ENCODE measurements at regions not wholly inside any gene's neighbourhood (a gene's known extent, or its start where the extent isn't known, plus 50 kb on each side); places are given as distances from the start of the nearest gene placed in this dataset.

DNA sequence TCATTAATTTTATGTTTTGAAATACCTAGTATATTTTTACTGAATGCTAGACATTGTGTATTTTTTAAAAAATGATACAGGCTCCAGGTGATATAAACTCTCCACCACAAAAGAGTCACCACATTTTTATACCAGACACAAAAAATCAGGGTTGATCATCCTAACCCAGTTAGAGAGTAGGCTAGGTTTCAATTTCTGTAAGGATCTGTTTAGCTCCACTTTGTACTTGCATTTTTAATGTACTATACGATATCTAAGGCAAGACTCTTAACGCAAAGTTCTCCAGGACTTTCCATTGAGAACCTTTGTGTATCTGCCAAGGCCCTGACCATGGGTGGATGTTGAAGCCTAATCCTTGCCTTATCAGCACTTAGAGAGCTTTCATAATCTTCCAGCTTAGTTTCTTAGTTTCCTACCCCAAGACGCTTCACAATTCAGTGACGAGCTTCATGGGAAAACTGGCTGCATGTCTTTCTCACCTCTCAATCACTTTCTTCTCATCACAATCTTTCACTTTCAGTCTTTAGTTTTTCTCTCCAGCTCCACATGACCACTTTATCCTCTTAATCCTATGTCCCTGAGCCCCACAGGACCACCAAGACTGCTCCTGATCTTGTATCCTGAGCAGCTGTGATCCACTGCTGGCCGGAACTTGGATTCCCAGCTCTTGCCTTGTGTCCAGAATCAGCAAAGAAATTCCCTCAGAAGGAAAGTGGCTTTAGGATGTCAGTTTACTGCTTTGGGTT lies 635.8 kb downstream of the RNF144A start:
- Histone ChIP-seq H3K27me3 (ENCODE audit: control insufficient read depth in 2 of 2, insufficient read depth in 2 of 2, low read length in 2 of 2) (no peaks in the 10 kb centered on the region), H3K36me3 (ENCODE audit: control insufficient read depth, insufficient read depth, low read length) (no peaks in the 10 kb centered on the region), H3K4me3 (no peak overlapping the region), H3K4me1 (replicated peaks in 1 of 2; ENCODE audit: control insufficient read depth in 2 of 2, insufficient read depth in 2 of 2, low read length in 2 of 2) (no peaks in the 10 kb centered on the region), H3K9ac (ENCODE audit: insufficient read depth in 1 of 2, low read depth in 2 of 2, low read length in 2 of 2) (no peak overlapping the region), H3K27ac (ENCODE audit: extremely low read depth, low read depth, low read length) (no peak overlapping the region), H4K20me1 (replicated peaks; ENCODE audit: control insufficient read depth, insufficient read depth, low read length) (no peaks in the 10 kb centered on the region), H3K4me2 (ENCODE audit: insufficient read depth, low read length) (no peak overlapping the region), H2AFZ (ENCODE audit: low read depth, low read length) (no peak overlapping the region), H3K9me3 (replicated peaks; ENCODE audit: control insufficient read depth, insufficient read depth, low read depth, low read length) (no peaks in the 10 kb centered on the region), H3K9me1 (ENCODE audit: control insufficient read depth, insufficient read depth, low read length) (no peaks in the 10 kb centered on the region), H3K79me2 (ENCODE audit: control insufficient read depth, insufficient read depth, low read length) (no peaks in the 10 kb centered on the region)
- no peak for FAIRE-seq
- in situ Hi-C loops (cut with MboI), result no loop called here
- ChIA-PET CTCF (ENCODE audit: low intra/inter-chr PET ratio) (no interaction called here), POLR2A (no interaction called here)
- BruUV-seq (replicated peaks), result no TSS peak
- ATAC-seq, result no peak
- 2% methylated on average over 5 of the region's 5 CpGs for WGBS (ENCODE audit: insufficient coverage, low coverage, missing lambda C conversion rate)
- no peak for DNase-seq (ENCODE audit: extremely low read depth in 1 of 4, low spot score in 3 of 4)
- intact Hi-C loops (cut with micrococcal nuclease), result no loop called here
- TF ChIP-seq ZNF551 (CRISPR knock-in tag; IDR thresholded peaks at IDR 0.05), result no peak
- TF ChIP-seq NCOR1 (IDR thresholded peaks at IDR 0.05), result no peak
- TF ChIP-seq BRCA1 (IDR thresholded peaks at IDR 0.05), result no peak
- no peak for TF ChIP-seq BRCA1 (CRISPR knock-in tag; IDR thresholded peaks at IDR 0.05)
- TF ChIP-seq, protein P1, sequence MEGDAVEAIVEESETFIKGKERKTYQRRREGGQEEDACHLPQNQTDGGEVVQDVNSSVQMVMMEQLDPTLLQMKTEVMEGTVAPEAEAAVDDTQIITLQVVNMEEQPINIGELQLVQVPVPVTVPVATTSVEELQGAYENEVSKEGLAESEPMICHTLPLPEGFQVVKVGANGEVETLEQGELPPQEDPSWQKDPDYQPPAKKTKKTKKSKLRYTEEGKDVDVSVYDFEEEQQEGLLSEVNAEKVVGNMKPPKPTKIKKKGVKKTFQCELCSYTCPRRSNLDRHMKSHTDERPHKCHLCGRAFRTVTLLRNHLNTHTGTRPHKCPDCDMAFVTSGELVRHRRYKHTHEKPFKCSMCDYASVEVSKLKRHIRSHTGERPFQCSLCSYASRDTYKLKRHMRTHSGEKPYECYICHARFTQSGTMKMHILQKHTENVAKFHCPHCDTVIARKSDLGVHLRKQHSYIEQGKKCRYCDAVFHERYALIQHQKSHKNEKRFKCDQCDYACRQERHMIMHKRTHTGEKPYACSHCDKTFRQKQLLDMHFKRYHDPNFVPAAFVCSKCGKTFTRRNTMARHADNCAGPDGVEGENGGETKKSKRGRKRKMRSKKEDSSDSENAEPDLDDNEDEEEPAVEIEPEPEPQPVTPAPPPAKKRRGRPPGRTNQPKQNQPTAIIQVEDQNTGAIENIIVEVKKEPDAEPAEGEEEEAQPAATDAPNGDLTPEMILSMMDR (IDR thresholded peaks at IDR 0.05 in 2 of 3, conservative IDR thresholded peaks at IDR 0.05 in 1 of 3; ENCODE audit: insufficient read depth in 2 of 3, low read depth in 1 of 3, low read length in 3 of 3), result no peak
- TF ChIP-seq ETS2 (tag; IDR thresholded peaks at IDR 0.05; ENCODE audit: borderline replicate concordance, poor library complexity, severe bottlenecking), result no peak
- TF ChIP-seq JUN (IDR thresholded peaks at IDR 0.05; ENCODE audit: borderline replicate concordance, low read depth, low read length), result no peak
- TF ChIP-seq JUN (CRISPR knock-in tag; IDR thresholded peaks at IDR 0.05; ENCODE audit: borderline replicate concordance), result no peak
- TF ChIP-seq GTF3C2 (IDR thresholded peaks at IDR 0.05; ENCODE audit: borderline replicate concordance, extremely low read depth, insufficient read length), result no peak
- TF ChIP-seq ZBTB17 (CRISPR knock-in tag; IDR thresholded peaks at IDR 0.05), result no peak
- no peak for TF ChIP-seq MEF2A (IDR thresholded peaks at IDR 0.05; ENCODE audit: control insufficient read depth, low read depth, low read length)
- no peak for TF ChIP-seq ZNF12 (CRISPR knock-in tag; IDR thresholded peaks at IDR 0.05)
- no peak for TF ChIP-seq PCBP1 (IDR thresholded peaks at IDR 0.05; ENCODE audit: low read depth, low read length, poor library complexity, severe bottlenecking)
- TF ChIP-seq ATF1 (CRISPR knock-in tag; IDR thresholded peaks at IDR 0.05), result no peak
- TF ChIP-seq ATF1 (tag; IDR thresholded peaks at IDR 0.05), result no peak
- TF ChIP-seq, protein P2, sequence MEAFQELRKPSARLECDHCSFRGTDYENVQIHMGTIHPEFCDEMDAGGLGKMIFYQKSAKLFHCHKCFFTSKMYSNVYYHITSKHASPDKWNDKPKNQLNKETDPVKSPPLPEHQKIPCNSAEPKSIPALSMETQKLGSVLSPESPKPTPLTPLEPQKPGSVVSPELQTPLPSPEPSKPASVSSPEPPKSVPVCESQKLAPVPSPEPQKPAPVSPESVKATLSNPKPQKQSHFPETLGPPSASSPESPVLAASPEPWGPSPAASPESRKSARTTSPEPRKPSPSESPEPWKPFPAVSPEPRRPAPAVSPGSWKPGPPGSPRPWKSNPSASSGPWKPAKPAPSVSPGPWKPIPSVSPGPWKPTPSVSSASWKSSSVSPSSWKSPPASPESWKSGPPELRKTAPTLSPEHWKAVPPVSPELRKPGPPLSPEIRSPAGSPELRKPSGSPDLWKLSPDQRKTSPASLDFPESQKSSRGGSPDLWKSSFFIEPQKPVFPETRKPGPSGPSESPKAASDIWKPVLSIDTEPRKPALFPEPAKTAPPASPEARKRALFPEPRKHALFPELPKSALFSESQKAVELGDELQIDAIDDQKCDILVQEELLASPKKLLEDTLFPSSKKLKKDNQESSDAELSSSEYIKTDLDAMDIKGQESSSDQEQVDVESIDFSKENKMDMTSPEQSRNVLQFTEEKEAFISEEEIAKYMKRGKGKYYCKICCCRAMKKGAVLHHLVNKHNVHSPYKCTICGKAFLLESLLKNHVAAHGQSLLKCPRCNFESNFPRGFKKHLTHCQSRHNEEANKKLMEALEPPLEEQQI (IDR thresholded peaks at IDR 0.05), result no peak
- TF ChIP-seq SUPT5H (IDR thresholded peaks at IDR 0.05), result no peak

All from K562 (cell line).